ENCODE measurements at regions not wholly inside any gene's neighbourhood (a gene's known extent, or its start where the extent isn't known, plus 50 kb on each side); places are given as distances from the start of the nearest gene placed in this dataset.

DNA sequence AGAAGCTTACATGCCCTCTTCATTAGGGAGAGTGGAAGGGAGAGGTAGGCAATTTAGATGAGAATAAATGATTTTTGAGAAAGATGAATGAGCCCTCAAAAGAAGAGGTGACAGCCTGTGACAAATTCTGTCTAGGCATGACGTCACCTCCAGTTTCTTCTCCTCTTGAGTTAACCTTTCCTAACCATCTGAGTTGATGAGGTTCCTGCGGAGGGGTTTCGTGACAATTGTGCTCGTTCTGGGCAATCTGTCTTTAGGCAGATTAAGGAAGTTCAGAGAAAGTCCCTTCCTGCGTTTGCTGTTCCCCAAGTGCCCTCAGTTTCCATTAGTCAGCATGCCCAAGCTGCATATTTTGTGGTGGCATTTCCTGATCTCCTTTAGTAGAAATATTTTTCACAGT is 640.2 kb upstream of the SYT4 start:
- TF ChIP-seq, protein P1, sequence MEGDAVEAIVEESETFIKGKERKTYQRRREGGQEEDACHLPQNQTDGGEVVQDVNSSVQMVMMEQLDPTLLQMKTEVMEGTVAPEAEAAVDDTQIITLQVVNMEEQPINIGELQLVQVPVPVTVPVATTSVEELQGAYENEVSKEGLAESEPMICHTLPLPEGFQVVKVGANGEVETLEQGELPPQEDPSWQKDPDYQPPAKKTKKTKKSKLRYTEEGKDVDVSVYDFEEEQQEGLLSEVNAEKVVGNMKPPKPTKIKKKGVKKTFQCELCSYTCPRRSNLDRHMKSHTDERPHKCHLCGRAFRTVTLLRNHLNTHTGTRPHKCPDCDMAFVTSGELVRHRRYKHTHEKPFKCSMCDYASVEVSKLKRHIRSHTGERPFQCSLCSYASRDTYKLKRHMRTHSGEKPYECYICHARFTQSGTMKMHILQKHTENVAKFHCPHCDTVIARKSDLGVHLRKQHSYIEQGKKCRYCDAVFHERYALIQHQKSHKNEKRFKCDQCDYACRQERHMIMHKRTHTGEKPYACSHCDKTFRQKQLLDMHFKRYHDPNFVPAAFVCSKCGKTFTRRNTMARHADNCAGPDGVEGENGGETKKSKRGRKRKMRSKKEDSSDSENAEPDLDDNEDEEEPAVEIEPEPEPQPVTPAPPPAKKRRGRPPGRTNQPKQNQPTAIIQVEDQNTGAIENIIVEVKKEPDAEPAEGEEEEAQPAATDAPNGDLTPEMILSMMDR (IDR thresholded peaks at IDR 0.05) = no peak
- TF ChIP-seq POLR2A (IDR thresholded peaks at IDR 0.05) = no peak

All from Peyer's patch (tissue), 4 donors.